ENCODE measurements at regions not wholly inside any gene's neighbourhood (a gene's known extent, or its start where the extent isn't known, plus 50 kb on each side); places are given as distances from the start of the nearest gene placed in this dataset.

DNA sequence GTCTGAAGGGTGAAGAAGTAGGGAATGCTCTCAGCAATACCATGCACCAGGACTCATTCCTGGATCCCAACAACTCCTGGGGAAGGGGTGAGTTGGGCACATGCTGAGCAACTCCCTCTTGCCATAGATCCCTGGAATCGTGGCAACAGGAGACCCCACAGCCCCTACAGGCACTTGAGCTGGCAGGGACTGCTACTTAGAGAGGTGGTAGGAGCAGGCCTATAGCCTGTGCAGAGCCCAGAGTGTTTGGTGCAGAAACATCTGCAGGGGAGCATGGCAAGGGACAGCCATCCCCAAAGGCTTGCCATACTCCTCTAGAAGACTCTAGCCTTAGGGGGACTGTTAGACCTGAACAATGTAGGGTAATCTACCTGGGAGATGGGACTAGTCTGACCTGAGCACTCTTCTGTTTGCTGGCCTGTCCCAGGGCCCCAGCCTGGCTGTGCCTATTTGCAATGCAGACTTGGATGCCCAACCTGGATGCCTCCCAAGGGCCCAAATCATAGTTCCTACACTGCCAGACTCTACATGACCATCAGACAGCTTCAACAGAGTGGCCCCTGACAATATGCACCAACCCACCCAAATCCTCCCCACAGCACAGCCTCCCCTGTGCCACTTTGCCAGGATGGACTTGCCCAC is 568.6 kb upstream of the KIF2B start (continued):
- TF ChIP-seq ZNF560 (tag by site-specific recombination; IDR thresholded peaks at IDR 0.05; ENCODE audit: borderline replicate concordance) (no peak), ZNF221 (tag by site-specific recombination; IDR thresholded peaks at IDR 0.05; ENCODE audit: borderline replicate concordance) (no peak), BCL11B (tag by site-specific recombination; IDR thresholded peaks at IDR 0.05; ENCODE audit: low read depth) (no peak)
- TF ChIP-seq, protein P1, sequence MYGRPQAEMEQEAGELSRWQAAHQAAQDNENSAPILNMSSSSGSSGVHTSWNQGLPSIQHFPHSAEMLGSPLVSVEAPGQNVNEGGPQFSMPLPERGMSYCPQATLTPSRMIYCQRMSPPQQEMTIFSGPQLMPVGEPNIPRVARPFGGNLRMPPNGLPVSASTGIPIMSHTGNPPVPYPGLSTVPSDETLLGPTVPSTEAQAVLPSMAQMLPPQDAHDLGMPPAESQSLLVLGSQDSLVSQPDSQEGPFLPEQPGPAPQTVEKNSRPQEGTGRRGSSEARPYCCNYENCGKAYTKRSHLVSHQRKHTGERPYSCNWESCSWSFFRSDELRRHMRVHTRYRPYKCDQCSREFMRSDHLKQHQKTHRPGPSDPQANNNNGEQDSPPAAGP (tag by site-specific recombination; IDR thresholded peaks at IDR 0.05): no peak

DNA sequence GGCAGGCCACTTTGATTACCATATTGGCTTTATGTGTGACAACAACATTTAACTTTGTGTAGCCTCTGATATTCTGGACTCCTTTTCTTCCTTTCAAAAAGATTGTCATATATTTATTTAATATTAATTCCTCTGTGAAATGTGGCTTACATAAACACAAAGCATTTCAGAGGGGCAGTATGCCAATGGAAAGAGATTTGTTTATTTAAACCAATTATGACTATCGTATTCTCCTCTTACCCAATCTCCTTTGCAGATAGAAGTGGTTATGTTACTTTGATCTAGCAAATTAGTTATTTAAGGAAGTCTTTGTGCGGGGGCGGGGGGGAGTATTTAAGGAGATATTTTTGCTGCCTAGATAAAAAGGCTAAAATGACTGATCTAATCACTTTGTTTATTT is 573.7 kb upstream of the KIF2B start:
- CTCF ChIA-PET: no interaction called here
- POLR2A ChIA-PET: no interaction called here
- no peaks in the 10 kb centered on the region for H3K9me3 ChIP-seq (ENCODE audit: control insufficient read depth, insufficient read depth, low read depth, low read length)
- no peak overlapping the region for H3K4me3 ChIP-seq (ENCODE audit: low read depth, low read length)
- H3K36me3 ChIP-seq (ENCODE audit: control insufficient read depth in 2 of 2, insufficient read depth in 1 of 2, low read length in 2 of 2): no peaks in the 10 kb centered on the region
- H3K4me1 ChIP-seq (ENCODE audit: control insufficient read depth, insufficient read depth, low read length): no peaks in the 10 kb centered on the region
- TF ChIP-seq ZNF324 (tag by site-specific recombination; IDR thresholded peaks at IDR 0.05) (no peak), ZNF433 (tag by site-specific recombination; IDR thresholded peaks at IDR 0.05; ENCODE audit: low read depth) (no peak), ZIC2 (tag by site-specific recombination; IDR thresholded peaks at IDR 0.05) (no peak), ZSCAN16 (tag by site-specific recombination; IDR thresholded peaks at IDR 0.05) (no peak), REPIN1 (tag by site-specific recombination; IDR thresholded peaks at IDR 0.05; ENCODE audit: low read depth) (no peak), ZNF202 (tag by site-specific recombination; IDR thresholded peaks at IDR 0.05; ENCODE audit: borderline replicate concordance) (no peak), ZNF571 (tag by site-specific recombination; IDR thresholded peaks at IDR 0.05) (no peak), ZNF561 (tag by site-specific recombination; IDR thresholded peaks at IDR 0.05; ENCODE audit: borderline replicate concordance) (no peak), BCL11A (tag by site-specific recombination; IDR thresholded peaks at IDR 0.05; ENCODE audit: low read depth) (no peak), ZNF791 (tag by site-specific recombination; IDR thresholded peaks at IDR 0.05) (no peak), ZNF140 (tag by site-specific recombination; IDR thresholded peaks at IDR 0.05) (no peak), RBAK (tag by site-specific recombination; IDR thresholded peaks at IDR 0.05) (no peak), ZNF138 (tag by site-specific recombination; IDR thresholded peaks at IDR 0.05; ENCODE audit: borderline replicate concordance) (no peak)
- TF ChIP-seq, protein P2, sequence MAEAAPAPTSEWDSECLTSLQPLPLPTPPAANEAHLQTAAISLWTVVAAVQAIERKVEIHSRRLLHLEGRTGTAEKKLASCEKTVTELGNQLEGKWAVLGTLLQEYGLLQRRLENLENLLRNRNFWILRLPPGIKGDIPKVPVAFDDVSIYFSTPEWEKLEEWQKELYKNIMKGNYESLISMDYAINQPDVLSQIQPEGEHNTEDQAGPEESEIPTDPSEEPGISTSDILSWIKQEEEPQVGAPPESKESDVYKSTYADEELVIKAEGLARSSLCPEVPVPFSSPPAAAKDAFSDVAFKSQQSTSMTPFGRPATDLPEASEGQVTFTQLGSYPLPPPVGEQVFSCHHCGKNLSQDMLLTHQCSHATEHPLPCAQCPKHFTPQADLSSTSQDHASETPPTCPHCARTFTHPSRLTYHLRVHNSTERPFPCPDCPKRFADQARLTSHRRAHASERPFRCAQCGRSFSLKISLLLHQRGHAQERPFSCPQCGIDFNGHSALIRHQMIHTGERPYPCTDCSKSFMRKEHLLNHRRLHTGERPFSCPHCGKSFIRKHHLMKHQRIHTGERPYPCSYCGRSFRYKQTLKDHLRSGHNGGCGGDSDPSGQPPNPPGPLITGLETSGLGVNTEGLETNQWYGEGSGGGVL (tag by site-specific recombination; IDR thresholded peaks at IDR 0.05): no peak
- TF ChIP-seq, protein P3, sequence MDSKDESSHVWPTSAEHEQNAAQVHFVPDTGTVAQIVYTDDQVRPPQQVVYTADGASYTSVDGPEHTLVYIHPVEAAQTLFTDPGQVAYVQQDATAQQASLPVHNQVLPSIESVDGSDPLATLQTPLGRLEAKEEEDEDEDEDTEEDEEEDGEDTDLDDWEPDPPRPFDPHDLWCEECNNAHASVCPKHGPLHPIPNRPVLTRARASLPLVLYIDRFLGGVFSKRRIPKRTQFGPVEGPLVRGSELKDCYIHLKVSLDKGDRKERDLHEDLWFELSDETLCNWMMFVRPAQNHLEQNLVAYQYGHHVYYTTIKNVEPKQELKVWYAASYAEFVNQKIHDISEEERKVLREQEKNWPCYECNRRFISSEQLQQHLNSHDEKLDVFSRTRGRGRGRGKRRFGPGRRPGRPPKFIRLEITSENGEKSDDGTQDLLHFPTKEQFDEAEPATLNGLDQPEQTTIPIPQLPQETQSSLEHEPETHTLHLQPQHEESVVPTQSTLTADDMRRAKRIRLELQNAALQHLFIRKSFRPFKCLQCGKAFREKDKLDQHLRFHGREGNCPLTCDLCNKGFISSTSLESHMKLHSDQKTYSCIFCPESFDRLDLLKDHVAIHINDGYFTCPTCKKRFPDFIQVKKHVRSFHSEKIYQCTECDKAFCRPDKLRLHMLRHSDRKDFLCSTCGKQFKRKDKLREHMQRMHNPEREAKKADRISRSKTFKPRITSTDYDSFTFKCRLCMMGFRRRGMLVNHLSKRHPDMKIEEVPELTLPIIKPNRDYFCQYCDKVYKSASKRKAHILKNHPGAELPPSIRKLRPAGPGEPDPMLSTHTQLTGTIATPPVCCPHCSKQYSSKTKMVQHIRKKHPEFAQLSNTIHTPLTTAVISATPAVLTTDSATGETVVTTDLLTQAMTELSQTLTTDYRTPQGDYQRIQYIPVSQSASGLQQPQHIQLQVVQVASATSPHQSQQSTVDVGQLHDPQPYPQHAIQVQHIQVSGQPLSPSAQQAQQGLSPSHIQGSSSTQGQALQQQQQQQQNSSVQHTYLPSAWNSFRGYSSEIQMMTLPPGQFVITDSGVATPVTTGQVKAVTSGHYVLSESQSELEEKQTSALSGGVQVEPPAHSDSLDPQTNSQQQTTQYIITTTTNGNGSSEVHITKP (tag by site-specific recombination; IDR thresholded peaks at IDR 0.05): no peak
- TF ChIP-seq, protein P4, sequence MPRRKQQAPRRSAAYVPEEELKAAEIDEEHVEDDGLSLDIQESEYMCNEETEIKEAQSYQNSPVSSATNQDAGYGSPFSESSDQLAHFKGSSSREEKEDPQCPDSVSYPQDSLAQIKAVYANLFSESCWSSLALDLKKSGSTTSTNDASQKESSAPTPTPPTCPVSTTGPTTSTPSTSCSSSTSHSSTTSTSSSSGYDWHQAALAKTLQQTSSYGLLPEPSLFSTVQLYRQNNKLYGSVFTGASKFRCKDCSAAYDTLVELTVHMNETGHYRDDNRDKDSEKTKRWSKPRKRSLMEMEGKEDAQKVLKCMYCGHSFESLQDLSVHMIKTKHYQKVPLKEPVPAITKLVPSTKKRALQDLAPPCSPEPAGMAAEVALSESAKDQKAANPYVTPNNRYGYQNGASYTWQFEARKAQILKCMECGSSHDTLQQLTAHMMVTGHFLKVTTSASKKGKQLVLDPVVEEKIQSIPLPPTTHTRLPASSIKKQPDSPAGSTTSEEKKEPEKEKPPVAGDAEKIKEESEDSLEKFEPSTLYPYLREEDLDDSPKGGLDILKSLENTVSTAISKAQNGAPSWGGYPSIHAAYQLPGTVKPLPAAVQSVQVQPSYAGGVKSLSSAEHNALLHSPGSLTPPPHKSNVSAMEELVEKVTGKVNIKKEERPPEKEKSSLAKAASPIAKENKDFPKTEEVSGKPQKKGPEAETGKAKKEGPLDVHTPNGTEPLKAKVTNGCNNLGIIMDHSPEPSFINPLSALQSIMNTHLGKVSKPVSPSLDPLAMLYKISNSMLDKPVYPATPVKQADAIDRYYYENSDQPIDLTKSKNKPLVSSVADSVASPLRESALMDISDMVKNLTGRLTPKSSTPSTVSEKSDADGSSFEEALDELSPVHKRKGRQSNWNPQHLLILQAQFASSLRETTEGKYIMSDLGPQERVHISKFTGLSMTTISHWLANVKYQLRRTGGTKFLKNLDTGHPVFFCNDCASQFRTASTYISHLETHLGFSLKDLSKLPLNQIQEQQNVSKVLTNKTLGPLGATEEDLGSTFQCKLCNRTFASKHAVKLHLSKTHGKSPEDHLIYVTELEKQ (tag by site-specific recombination; IDR thresholded peaks at IDR 0.05; ENCODE audit: borderline replicate concordance): no peak
- H3K27ac ChIP-seq (ENCODE audit: extremely low read depth, low read depth, low read length): no peak overlapping the region
